GM18511 (cell line): ENCODE measurements at regions not wholly inside any gene's neighbourhood (a gene's known extent, or its start where the extent isn't known, plus 50 kb on each side); places are given as distances from the start of the nearest gene placed in this dataset.
A peak's percentile ranks its signal among the peaks of the same experiment; 100 is the strongest.
"Not testable (repeated sequence)": the region's sequence is repeated elsewhere in the genome, so short reads cannot be mapped to it uniquely, and the experiment has no call there.

Experiments
- ATAC-seq: cut with Tn5 transposase; IDR thresholded peaks from one replicate; pipeline ENCODE4 v1.9.1; 2021; ENCODE audit warnings: mild to moderate bottlenecking, moderate library complexity; ENCODE audit not compliant: unreplicated experiment

DNA sequence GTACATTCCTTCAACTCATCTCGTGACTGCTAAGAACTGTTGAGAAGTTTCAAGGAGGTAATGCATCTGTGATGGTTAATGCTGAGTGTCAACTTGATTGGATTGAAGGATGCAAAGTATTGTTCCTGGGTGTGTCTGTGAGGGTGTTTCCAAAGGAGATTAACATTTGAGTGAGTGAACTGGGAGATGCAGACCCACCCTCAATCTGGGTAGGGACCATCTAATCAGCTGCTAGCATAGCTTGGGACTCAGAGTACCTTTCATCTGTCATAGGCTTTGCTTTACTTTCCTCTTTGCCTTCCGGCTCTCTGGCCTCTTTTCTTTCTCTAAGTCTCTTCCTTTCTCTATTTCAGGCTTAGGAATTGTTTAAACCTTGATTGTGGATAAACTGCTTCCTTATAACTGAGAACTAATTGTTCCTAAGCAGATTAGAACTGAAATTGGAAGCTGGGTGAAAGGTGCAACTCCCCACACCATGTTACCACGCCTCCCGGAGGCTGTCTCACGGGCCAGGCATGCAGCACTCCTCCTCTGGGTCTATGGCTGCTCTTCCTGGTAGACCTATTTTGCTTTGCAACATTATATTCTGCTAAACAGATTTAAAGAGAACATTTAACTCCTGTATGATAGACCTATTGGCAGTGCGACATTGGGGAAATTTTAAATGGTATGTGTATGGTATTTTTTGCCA, 298.2 kb downstream of the CCSER2 start:
- ATAC-seq, result no peak

DNA sequence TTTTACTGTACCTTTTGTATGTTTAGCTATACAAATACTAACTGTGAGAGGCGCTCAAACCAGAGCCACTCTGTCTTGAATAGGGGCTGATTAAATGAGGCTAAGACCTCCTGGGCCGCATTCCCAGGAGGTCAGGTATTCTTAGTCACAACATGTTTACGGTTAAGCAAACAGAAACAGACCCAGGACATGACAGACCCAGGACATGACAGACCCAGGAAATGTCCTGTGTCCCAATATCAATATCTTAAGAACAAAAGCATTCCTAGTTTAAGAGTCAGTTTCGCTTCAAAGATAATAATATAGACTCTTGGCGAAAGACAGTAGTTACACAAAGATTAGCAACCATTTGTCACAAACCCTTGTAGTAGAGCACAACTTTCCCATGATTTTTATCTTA, 304.5 kb downstream of the CCSER2 start:
- no peak for ATAC-seq

GRCh38 chr10:84634636-84635035, 306.2 kb downstream of the CCSER2 start:
- no peak for ATAC-seq

DNA sequence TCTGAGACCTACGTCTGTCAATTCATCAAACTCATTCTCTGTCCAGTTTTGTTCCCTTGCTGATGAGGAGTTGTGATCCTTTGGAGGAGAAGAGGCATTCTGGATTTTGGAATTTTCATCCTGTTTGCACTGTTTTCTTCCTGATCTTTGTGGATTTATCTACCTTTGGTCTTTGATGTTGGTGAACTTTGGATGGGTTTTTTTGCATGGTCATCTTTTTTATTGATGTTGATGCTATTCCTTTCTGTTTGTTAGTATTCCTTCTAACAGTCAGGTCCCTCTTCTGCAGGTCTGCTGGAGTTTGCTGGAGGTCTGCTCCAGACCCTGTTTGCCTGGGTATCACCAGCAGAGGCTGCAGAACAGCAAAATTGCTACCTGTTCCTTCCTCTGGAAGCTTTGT, 322.2 kb downstream of the CCSER2 start:
- not testable (repeated sequence) for ATAC-seq

- no peak for ATAC-seq
These were observed 326.3 kb downstream of the CCSER2 start for GRCh38 chr10:84654671-84655070.

- ATAC-seq, result no peak
These were observed 330.6 kb downstream of the CCSER2 start for GRCh38 chr10:84659027-84659426.

DNA sequence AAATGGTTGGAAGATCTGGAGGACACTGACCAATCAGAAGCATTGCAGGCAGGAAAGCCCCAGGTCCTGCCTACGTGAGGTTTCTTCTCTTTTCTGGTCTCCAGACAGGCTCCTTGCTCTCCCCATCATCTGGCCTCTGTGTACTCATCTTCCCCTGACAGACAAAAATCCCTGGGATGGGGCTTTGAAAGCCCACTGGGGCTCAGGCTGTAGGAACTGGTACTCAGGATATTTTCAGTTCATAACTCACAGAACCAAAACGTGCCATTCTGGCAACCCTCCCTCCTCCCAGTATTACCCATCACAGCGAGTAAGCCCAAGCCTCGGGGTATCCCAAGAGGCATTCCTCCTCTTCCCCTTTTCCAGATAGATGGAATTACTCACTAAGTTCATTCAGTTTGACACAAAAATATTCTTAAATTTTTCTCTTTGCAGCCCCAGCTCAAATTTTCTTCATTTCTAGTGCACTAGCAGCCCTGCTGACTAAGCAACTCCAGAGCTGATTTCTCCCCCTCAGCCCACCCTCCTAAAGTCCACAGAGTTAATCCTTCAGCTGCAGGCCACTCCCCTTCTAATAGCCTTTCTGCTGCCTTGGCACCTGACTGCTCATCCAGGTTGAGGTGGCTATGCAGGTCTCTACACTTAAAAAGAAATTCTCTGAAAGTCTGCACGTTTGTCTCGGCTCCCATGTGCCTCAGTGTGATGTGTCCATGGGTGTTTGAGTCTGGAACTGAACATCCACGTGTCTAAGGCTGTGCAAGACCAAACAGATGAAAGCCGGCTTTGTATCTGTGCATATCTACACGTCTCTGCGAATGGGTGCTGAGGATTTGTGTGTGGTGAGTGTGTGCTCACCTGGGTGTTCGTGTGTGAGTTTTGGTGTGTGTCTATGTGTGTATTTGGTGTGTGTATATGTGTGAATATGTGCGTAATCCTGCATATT, 331.4 kb downstream of the CCSER2 start:
- ATAC-seq, result no peak

GRCh38 chr10:84660450-84661159, 332.2 kb downstream of the CCSER2 start:
- ATAC-seq, result no peak

DNA sequence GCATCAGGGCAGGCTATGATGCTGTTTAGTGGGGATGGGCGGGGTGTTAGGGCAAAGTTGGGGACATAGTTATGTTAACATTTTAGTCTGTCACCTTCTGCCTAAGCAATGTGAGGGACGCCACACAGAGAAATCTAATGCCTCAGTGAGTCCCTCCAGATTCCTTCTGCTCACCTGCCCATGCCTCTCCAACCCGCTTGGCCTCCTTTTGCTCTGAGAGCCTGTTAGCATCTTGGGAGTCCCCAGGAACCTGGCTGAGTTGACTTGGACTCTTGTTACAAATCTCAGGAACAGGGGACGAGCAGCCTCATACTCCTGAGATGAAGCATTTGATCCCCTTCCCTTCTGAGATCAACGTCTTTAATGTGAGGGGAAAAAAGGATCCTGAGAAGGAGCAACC, 336.8 kb downstream of the CCSER2 start:
- ATAC-seq, result no peak

- ATAC-seq, result peak; percentile 87
These were observed 337.6 kb downstream of the CCSER2 start for GRCh38 chr10:84665883-84666463.

DNA sequence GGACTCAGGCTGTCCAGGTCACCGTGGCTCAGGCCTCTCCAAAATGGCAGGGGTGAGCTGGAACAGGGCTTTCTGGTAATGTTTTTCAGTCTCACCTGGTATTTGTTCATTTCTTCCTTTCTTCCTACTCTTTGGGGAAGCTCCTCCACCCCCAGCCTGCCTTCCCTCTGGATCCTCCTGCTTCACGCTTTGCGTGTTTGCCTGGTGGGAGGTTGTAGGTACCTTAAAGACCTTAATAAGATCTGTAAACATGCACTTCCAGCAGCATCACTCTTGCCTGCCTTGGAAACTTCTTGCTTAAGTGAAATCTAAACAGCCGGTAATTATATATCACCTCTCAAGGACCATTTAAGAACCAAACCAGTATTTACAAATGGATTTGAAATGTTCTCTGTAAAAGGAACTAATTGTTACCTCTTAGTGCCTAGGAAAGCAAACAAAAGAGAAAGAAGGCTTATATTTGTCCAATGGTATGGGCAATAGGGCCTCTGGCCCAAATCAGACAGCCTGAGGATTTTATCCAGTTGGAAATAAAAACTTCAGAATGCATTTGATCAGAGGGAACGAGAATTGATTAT, 339.9 kb downstream of the CCSER2 start:
- ATAC-seq, result no peak

GRCh38 chr10:84675060-84675459, 346.7 kb downstream of the CCSER2 start:
- no peak for ATAC-seq

- ATAC-seq, result no peak
These were observed 348.1 kb downstream of the CCSER2 start for GRCh38 chr10:84676536-84676935.

DNA sequence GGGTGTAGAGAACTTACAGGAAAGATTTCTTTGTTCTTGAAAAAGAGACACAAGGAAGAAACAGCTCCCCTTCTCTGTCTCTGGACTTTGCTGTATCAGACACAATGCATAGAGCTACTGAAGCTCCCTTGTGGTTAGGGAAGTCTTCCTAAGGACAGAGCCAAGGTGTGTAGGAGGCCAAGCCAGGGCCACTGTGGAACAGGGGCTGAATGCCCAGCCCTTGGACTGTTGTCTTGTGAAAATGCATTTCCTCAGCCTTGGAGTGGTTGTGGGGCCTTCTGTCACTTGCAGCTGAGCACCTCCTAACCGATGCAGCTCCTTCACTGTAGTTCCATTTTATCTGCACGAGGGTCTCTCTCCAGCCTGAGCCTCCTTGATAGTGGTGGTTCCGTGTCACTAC, 353.4 kb downstream of the CCSER2 start:
- ATAC-seq, result no peak

- no peak for ATAC-seq
These were observed 355.2 kb downstream of the CCSER2 start for GRCh38 chr10:84683550-84683949.

GRCh38 chr10:84683980-84684740, 355.8 kb downstream of the CCSER2 start:
- no peak for ATAC-seq

- no peak for ATAC-seq
These were observed 356.8 kb downstream of the CCSER2 start for GRCh38 chr10:84685047-84685660.

DNA sequence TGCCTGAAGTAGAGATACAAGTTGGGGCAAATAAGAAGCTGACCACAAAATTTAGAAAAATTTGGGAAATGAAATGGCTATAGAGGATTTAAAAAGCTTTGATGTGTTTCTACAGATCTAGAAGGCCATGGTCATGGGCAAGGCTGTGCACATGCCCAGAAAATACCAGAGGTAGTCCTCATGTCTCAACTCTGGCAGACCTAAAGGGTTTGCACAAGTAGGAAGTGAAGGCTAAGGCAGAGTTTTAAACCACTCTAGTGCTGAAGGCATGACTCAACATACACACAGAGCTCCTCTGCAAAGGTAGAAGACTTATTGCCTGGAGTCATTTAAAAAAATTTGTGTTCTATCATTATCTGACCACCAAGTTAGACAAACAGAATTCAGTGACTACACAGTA, 364.6 kb downstream of the CCSER2 start:
- ATAC-seq, result no peak

- ATAC-seq, result no peak
These were observed 367.5 kb downstream of the CCSER2 start for GRCh38 chr10:84695902-84696301.

DNA sequence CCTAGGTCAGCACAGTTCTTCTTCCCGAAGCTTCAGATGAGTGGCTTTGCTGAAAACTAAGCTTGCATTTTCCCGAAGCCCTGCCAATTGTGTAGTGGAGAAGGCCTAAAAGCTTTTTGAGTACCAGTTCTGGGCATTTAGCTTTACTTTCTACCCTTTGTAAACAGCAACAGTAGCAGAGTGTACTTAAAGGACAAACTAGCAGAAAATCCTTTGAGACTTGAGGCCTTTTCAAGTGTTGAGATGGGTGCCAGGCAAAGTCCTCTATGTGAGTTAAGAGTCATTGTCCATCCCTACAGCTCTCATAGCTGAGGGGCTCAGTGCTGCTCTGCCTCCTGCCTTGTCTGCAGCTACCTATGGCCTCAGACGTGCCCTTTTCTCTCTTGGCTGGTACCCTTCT, 368.2 kb downstream of the CCSER2 start:
- ATAC-seq, result no peak
